CD4-positive, alpha-beta T cell (primary cell): ENCODE measurements at regions not wholly inside any gene's neighbourhood (a gene's known extent, or its start where the extent isn't known, plus 50 kb on each side); places are given as distances from the start of the nearest gene placed in this dataset.

ENCODE experiments used
- ATAC-seq: fragments of 200-7000 bp; cut with Tn5 transposase; one replicate; pipeline ENCODE4 v1.10.0; 2022; ENCODE audit warnings: mild to moderate bottlenecking; ENCODE audit not compliant: poor library complexity
- CTCF ChIA-PET: fragments of 350-600 bp; sonication (Branson Sonifier 250); formaldehyde crosslinking; loops from one replicate; lab custom pipeline; 2021; ENCODE audit warnings: antibody characterized with exemption, inconsistent platforms; lab: Charles Lee
- POLR2A ChIA-PET: fragments of 350-600 bp; sonication (Branson Sonifier 250); formaldehyde crosslinking; loops from one replicate; lab custom pipeline; 2021; ENCODE audit warnings: antibody characterized with exemption, inconsistent platforms; lab: Charles Lee
- DNase-seq, 14 experiments: peaks; one replicate each; pipeline ENCODE4 v3.0.0-alpha.2; 2013 to 2020; ENCODE audit warnings: mixed read lengths in 2 of 14
- H3K27ac ChIP-seq, 2 donors: one replicate each; pipeline versions ENCODE4 v1.5.1 to v1.7.0; 2013; ENCODE audit warnings: low read length in 2 of 2, low read depth in 1 of 2, mild to moderate bottlenecking in 1 of 2
- H3K27me3 ChIP-seq, 2 experiments: 1 replicate in 1 of 2; 2 replicates in 1 of 2; pipeline versions ENCODE4 v1.6.1 to v1.7.0; 2013; ENCODE audit warnings: low read length in 2 of 2, control low read depth in 1 of 2, mild to moderate bottlenecking in 1 of 2, moderate library complexity in 1 of 2; ENCODE audit not compliant: insufficient read depth in 2 of 2, control insufficient read depth in 1 of 2
- H3K36me3 ChIP-seq: one replicate; pipeline ENCODE4 v1.6.1; 2013; ENCODE audit warnings: low read length, control low read depth; ENCODE audit not compliant: insufficient read depth
- H3K4me1 ChIP-seq: one replicate; pipeline ENCODE4 v1.6.1; 2013; ENCODE audit warnings: low read length, control low read depth; ENCODE audit not compliant: insufficient read depth
- H3K4me3 ChIP-seq: one replicate; pipeline ENCODE4 v1.5.1; 2013; ENCODE audit warnings: mild to moderate bottlenecking, low read length, moderate library complexity
- H3K9me3 ChIP-seq, 2 experiments: 1 replicate in 1 of 2; 2 replicates in 1 of 2; pipeline versions ENCODE4 v1.6.1 to v1.7.0; 2013; ENCODE audit warnings: low read length in 2 of 2, mild to moderate bottlenecking in 2 of 2, control low read depth in 1 of 2, moderate library complexity in 1 of 2; ENCODE audit not compliant: control insufficient read depth in 1 of 2, insufficient read depth in 1 of 2
- H3K27ac Mint-ChIP-seq: one replicate; pipeline ENCODE4 v1.8.0; 2020; ENCODE audit warnings: mixed read lengths
- H3K27me3 Mint-ChIP-seq: one replicate; pipeline ENCODE4 v1.8.0; 2021; ENCODE audit warnings: mixed read lengths
- H3K36me3 Mint-ChIP-seq: one replicate; pipeline ENCODE4 v1.8.0; 2021; ENCODE audit warnings: low read depth, mixed read lengths
- H3K4me1 Mint-ChIP-seq: one replicate; pipeline ENCODE4 v1.8.0; 2021; ENCODE audit warnings: low read depth, mixed read lengths
- H3K4me3 Mint-ChIP-seq: one replicate; pipeline ENCODE4 v1.8.0; 2020; ENCODE audit warnings: mild to moderate bottlenecking, mixed read lengths
- H3K9me3 Mint-ChIP-seq: one replicate; pipeline ENCODE4 v1.8.0; 2020; ENCODE audit warnings: mixed read lengths
- CTCF ChIP-seq: fragments of 200-600 bp; IDR thresholded peaks from one replicate; pipeline ENCODE4 v1.8.0; 2022; ENCODE audit warnings: antibody characterized with exemption, mild to moderate bottlenecking
- intact Hi-C, 2 experiments: fragments of 100-400 bp; cut with DNase I in 1 of 2; cut with micrococcal nuclease in 1 of 2; formaldehyde crosslinking; loops; one replicate each; pipeline versions ENCODE4 v1.15.1 to v1.9.0; 2023 to 2025; cut with DNase I, micrococcal nuclease

GRCh38 chr3:59117396-59117795 is 67.6 kb upstream of the CFAP20DC start:
- H3K4me3 ChIP-seq: no peak overlapping the region
- no peak for DNase-seq
- H3K27ac ChIP-seq: no peak overlapping the region
- no peaks in the 10 kb centered on the region for H3K36me3 Mint-ChIP-seq
- no peak overlapping the region for H3K27ac Mint-ChIP-seq
- H3K9me3 ChIP-seq: no peaks in the 10 kb centered on the region
- no peaks in the 10 kb centered on the region for H3K9me3 Mint-ChIP-seq
- no peak for TF ChIP-seq CTCF
- H3K36me3 ChIP-seq: no peaks in the 10 kb centered on the region
- H3K4me1 Mint-ChIP-seq: no peaks in the 10 kb centered on the region
- H3K27me3 ChIP-seq: no peaks in the 10 kb centered on the region
- no peaks in the 10 kb centered on the region for H3K27me3 Mint-ChIP-seq
- ChIA-PET POLR2A (no interaction called here), CTCF (no interaction called here)
- no peak overlapping the region for H3K4me3 Mint-ChIP-seq
- no peak for ATAC-seq
- intact Hi-C loops: no loop called here
- no peaks in the 10 kb centered on the region for H3K4me1 ChIP-seq

GRCh38 chr3:59116233-59116537 is 66.4 kb upstream of the CFAP20DC start:
- no peaks in the 10 kb centered on the region for H3K27me3 Mint-ChIP-seq
- no peak overlapping the region for H3K27ac Mint-ChIP-seq
- ChIA-PET CTCF (no interaction called here), POLR2A (no interaction called here)
- H3K36me3 Mint-ChIP-seq: no peaks in the 10 kb centered on the region
- no peaks in the 10 kb centered on the region for H3K9me3 Mint-ChIP-seq
- DNase-seq (no peak), ATAC-seq (no peak)
- H3K9me3 ChIP-seq: no peaks in the 10 kb centered on the region
- intact Hi-C loops: no loop called here
- H3K4me3 ChIP-seq: no peak overlapping the region
- H3K4me1 Mint-ChIP-seq: no peaks in the 10 kb centered on the region
- no peak overlapping the region for H3K4me3 Mint-ChIP-seq
- no peak for TF ChIP-seq CTCF
- no peak overlapping the region for H3K27ac ChIP-seq
- H3K27me3 ChIP-seq: no peaks in the 10 kb centered on the region
- no peaks in the 10 kb centered on the region for H3K36me3 ChIP-seq
- H3K4me1 ChIP-seq: no peaks in the 10 kb centered on the region

GRCh38 chr3:59115364-59116232 is 65.8 kb upstream of the CFAP20DC start:
- TF ChIP-seq CTCF: no peak
- Histone ChIP-seq H3K27me3 (no peaks in the 10 kb centered on the region), H3K4me3 (no peak overlapping the region), H3K4me1 (no peaks in the 10 kb centered on the region), H3K9me3 (no peaks in the 10 kb centered on the region), H3K27ac (no peak overlapping the region), H3K36me3 (no peaks in the 10 kb centered on the region)
- ChIA-PET CTCF (no interaction called here), POLR2A (no interaction called here)
- Mint-ChIP-seq H3K9me3 (no peaks in the 10 kb centered on the region), H3K4me1 (no peaks in the 10 kb centered on the region), H3K36me3 (no peaks in the 10 kb centered on the region), H3K4me3 (no peak overlapping the region), H3K27me3 (no peaks in the 10 kb centered on the region), H3K27ac (no peak overlapping the region)
- intact Hi-C loops: no loop called here
- no peak for DNase-seq
- ATAC-seq: no peak
